Panc1 (cell line): ENCODE measurements at regions not wholly inside any gene's neighbourhood (a gene's known extent, or its start where the extent isn't known, plus 50 kb on each side); places are given as distances from the start of the nearest gene placed in this dataset.

ENCODE experiments used
- ATAC-seq: fragments of 200-7000 bp; cut with Tn5 transposase; 2 replicates; pipeline ENCODE4 v1.9.1; 2020; ENCODE audit warnings: mild to moderate bottlenecking, moderate library complexity
- BruUV-seq: library from RNA; stranded (reverse); fragments of 400-500 nt; replicated peaks from 2 replicates; lab custom pipeline; 2021; lab: Mats Ljungman, UMichigan
- CTCF ChIA-PET: fragments of 300-600 bp; sonication (Branson Sonifier 250); formaldehyde crosslinking; loops from one replicate; lab custom pipeline; 2022; ENCODE audit warnings: antibody characterized with exemption; lab: Charles Lee
- POLR2A ChIA-PET: fragments of 300-600 bp; sonication (Branson Sonifier 250); formaldehyde crosslinking; loops from one replicate; lab custom pipeline; 2022; ENCODE audit warnings: antibody characterized with exemption; lab: Charles Lee
- DNase-seq: peaks from one replicate; pipeline ENCODE4 v3.0.0-alpha.2; 2010; ENCODE audit warnings: low read depth, low spot score
- H3K27ac ChIP-seq: 2 replicates; pipeline ENCODE4 v1.5.1; 2011; ENCODE audit warnings: mild to moderate bottlenecking, low read length, inconsistent platforms
- H3K27me3 ChIP-seq: fragments of 200-500 bp; sonication (Bioruptor generic); 2 replicates; pipeline ENCODE4 v1.6.0; 2014; ENCODE audit warnings: low read length, inconsistent platforms; ENCODE audit not compliant: control insufficient read depth, insufficient read depth
- H3K36me3 ChIP-seq: fragments of 200-500 bp; sonication (Bioruptor generic); 2 replicates; pipeline ENCODE4 v1.5.1; 2014; ENCODE audit warnings: inconsistent platforms, mild to moderate bottlenecking, low read length, moderate library complexity; ENCODE audit not compliant: control insufficient read depth, insufficient read depth
- H3K4me1 ChIP-seq: 2 replicates; pipeline ENCODE4 v1.5.1; 2011; ENCODE audit warnings: inconsistent platforms, mild to moderate bottlenecking, low read length, moderate library complexity; ENCODE audit not compliant: control insufficient read depth, insufficient read depth
- H3K4me3 ChIP-seq, 2 experiments: 2 replicates each; pipeline ENCODE4 v1.5.1; 2011 to 2012; ENCODE audit warnings: low read depth in 2 of 2, low read length in 2 of 2, mild to moderate bottlenecking in 2 of 2, inconsistent platforms in 1 of 2, moderate library complexity in 1 of 2
- H3K9me3 ChIP-seq: fragments of 200-500 bp; sonication (Bioruptor generic); 2 replicates; pipeline ENCODE4 v1.5.1; 2014; ENCODE audit warnings: low read depth, mild to moderate bottlenecking, inconsistent platforms, low read length, moderate library complexity; ENCODE audit not compliant: control insufficient read depth, insufficient read depth
- CTCF ChIP-seq: fragments of 450-650 bp; IDR thresholded peaks from 2 replicates; pipeline ENCODE4 v1.5.1; 2017; ENCODE audit warnings: mild to moderate bottlenecking
- POLR2AphosphoS5 ChIP-seq: IDR thresholded peaks from 2 replicates; pipeline ENCODE4 v1.6.1; 2012; ENCODE audit warnings: mild to moderate bottlenecking, low read depth, low read length, moderate library complexity
- REST ChIP-seq, 2 experiments: IDR thresholded peaks; 2 replicates each; pipeline ENCODE4 v1.6.1; 2011 to 2012; ENCODE audit warnings: low read depth in 2 of 2, control low read depth in 1 of 2, low read length in 1 of 2, mild to moderate bottlenecking in 1 of 2, moderate library complexity in 1 of 2; ENCODE audit not compliant: insufficient read depth in 1 of 2
- SIN3A ChIP-seq: IDR thresholded peaks from 2 replicates; pipeline ENCODE4 v1.6.1; 2012; ENCODE audit warnings: low read depth, mild to moderate bottlenecking, low read length, moderate library complexity, borderline replicate concordance; ENCODE audit not compliant: insufficient read depth
- TCF7L2 ChIP-seq: IDR thresholded peaks from 2 replicates; pipeline ENCODE4 v1.6.1; 2011; ENCODE audit warnings: mild to moderate bottlenecking, low read depth, low read length, inconsistent platforms
- in situ Hi-C: cut with HindIII; loops from 2 replicates; pipeline ENCODE4 v1.10.0; 2016; ENCODE audit warnings: low sequenced_read_pairs, low pct_unique_long_range_greater_than_20kb
- intact Hi-C: fragments of 100-400 bp; cut with micrococcal nuclease; formaldehyde crosslinking; loops from one replicate; pipeline ENCODE4 v1.10.0; 2022; ENCODE audit not compliant: unreplicated experiment

- intact Hi-C loops (no loop called here), in situ Hi-C loops (no loop called here)
- Histone ChIP-seq H3K4me1 (peaks cover 2% of the 10 kb centered on the region; the same call in 1 of the 2 replicates), H3K9me3 (no peaks in the 10 kb centered on the region), H3K36me3 (no peaks in the 10 kb centered on the region), H3K27me3 (peaks cover 9% of the 10 kb centered on the region; the same call in 1 of the 2 replicates), H3K4me3 (no peak overlapping the region), H3K27ac (no peak overlapping the region)
- BruUV-seq = no TSS peak
- TF ChIP-seq POLR2AphosphoS5 (no peak), CTCF (no peak), REST (IDR thresholded peaks at IDR 0.05; ENCODE audit: insufficient read depth in 1 of 2, low read depth in 2 of 2, low read length in 1 of 2) (no peak), TCF7L2 (no peak), SIN3A (no peak)
- no peak for DNase-seq
- POLR2A ChIA-PET = no interaction called here
- no peak for ATAC-seq
- CTCF ChIA-PET = no interaction called here
These were observed 98.9 kb upstream of the OTOS start for GRCh38 chr2:240239325-240239724.

- CTCF ChIA-PET = no interaction called here
These were observed 99.7 kb upstream of the OTOS start for GRCh38 chr2:240240017-240240734.

More at GRCh38 chr2:240240017-240240734, 99.7 kb upstream of the OTOS start:
- DNase-seq = no peak
- H3K36me3 ChIP-seq = no peaks in the 10 kb centered on the region
- TF ChIP-seq SIN3A (no peak), REST (IDR thresholded peaks at IDR 0.05; ENCODE audit: insufficient read depth in 1 of 2, low read depth in 2 of 2, low read length in 1 of 2) (no peak), TCF7L2 (no peak), CTCF (no peak), POLR2AphosphoS5 (no peak)
- intact Hi-C loops = no loop called here
- H3K27ac ChIP-seq = no peak overlapping the region
- BruUV-seq = no TSS peak
- H3K4me3 ChIP-seq = no peak overlapping the region
- H3K9me3 ChIP-seq = no peaks in the 10 kb centered on the region
- ATAC-seq = no peak
- H3K27me3 ChIP-seq = peaks cover 9% of the 10 kb centered on the region; the same call in 1 of the 2 replicates
- H3K4me1 ChIP-seq = no peaks in the 10 kb centered on the region
- in situ Hi-C loops = no loop called here
- POLR2A ChIA-PET = no interaction called here
